Hindlimb muscle (tissue), 1 donor: ENCODE measurements at regions not wholly inside any gene's neighbourhood (a gene's known extent, or its start where the extent isn't known, plus 50 kb on each side); places are given as distances from the start of the nearest gene placed in this dataset.
"Not testable (repeated sequence)": the region's sequence is repeated elsewhere in the genome, so short reads cannot be mapped to it uniquely, and the experiment has no call there.

Source experiments
- DNase-seq: peaks from one replicate; pipeline ENCODE4 v3.0.0-alpha.2; 2013

DNA sequence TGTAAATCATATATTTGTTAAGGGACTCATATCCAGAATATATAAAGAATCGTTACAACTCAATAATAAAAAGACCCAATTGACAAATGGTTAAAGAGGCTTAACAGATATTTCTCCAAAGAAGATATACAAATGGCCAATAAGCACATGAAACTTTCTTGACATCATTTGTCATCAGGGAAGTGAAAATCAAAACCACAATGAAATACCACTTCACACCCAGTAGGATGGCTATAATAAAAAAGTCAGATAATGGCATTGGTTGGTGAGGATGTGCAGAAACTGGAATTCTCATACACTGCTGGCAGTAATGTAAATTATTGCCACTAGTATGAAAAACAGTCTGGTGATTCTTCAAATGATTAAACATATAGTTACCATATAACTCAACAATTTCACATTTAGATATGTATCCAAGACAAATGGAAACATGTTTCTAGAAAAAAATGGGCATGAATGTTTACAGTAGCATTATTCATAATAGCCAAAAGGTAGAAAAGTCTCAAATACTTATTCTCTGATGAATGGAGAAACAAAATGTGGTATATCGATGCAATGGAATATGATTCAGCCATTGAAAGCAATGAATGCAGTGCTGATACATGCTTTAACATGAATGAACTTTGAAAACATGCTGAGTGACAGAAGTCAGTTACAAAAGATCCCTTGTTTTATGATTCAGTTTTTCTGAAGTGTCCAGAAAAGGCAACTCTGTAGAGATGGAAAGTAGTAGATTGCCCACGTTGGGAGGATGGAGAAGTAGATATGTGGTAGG, 304.6 kb upstream of the ZEB2 start:
- no peak for DNase-seq

DNA sequence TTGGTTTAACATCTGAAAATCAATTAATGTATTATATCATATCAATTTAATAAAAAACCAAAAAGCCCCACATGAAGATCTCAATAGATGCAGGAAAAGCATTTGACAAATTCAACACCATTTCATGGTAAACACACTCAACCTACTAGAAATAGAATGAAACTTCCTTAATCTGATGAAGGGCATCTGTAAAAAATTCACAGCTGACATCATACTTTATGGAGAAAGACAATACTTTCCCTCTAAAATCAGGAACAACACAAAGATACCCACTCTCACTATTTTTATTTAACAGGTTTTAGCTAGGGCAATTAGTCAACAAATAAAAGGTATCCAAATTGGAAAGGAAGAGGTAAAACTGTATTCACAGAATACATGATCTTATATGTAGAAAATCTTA, 303.0 kb upstream of the ZEB2 start:
- DNase-seq = no peak

DNA sequence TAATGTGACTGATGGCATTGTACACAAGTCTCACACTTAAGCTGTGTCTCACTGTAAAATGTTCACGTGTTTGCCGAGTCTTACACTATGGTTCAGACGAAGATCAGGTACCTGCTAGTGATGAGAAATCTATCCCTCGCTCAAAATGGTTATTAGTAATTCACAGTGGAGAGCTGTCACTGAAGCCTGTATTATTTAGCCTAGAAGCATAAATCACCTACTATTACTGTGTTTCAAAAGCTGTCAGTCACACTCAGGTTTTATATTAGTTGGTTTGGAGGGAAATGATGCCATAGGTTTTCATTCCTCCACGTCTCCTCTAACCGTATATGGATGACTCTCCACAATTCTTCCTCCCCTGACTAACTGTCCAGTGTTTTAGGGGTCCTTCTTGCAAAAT, 292.4 kb upstream of the ZEB2 start:
- DNase-seq = no peak

DNA sequence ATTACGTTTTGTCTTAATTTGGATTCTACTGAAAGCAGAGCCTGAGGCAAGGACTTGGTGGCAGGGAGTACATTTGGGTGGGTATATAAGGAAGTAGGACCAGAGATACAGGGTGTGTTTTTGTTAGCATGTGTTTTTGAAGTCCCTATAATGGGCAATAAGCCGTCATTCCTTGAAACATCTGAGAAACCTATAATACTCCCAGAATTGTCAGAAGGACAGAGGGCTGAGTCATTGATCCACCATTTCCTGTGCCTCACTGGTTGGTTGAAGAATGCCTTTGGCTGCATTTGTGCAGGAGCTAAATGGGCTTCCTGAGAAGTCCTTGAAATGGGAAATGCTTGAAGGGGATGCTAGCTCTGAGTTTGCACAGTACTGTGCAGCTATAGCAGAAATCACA, 281.8 kb upstream of the ZEB2 start:
- DNase-seq = no peak

DNA sequence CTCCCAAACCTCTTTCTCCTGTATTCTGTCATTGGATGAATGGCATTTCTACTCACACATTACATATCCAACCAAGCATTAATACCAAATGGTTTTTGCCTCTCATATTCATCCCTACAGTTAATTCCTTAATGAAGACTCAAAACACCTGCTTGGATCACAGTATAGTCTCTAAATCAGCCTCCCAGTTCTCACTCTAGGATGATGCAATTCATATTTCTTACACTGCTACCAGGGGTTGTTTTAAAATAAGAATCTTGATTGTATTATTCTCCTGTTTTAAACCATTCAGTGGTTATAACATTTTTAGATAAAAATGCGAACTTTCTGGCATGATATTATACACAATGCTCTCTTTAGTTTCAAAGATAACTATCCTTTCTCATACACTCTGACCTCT, 281.4 kb upstream of the ZEB2 start:
- no peak for DNase-seq

DNA sequence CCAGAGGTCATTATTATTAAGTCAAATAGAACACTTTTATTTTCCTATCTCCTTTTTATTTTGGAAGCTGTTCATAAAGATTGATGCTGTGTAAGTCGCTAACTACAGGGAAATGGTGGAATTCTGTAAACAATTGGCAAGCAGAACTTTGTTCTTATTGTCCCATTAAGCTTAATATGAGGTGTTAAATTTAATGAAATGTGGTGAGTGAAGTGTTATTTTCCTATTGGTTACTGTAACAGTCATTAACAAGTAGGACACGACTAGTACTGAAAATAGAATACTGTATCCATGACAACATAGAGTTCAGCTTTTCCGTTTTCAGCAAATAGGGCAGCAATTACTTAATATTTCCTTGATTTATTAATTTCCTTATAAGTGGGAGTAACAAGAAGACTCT, 279.1 kb upstream of the ZEB2 start:
- no peak for DNase-seq

DNA sequence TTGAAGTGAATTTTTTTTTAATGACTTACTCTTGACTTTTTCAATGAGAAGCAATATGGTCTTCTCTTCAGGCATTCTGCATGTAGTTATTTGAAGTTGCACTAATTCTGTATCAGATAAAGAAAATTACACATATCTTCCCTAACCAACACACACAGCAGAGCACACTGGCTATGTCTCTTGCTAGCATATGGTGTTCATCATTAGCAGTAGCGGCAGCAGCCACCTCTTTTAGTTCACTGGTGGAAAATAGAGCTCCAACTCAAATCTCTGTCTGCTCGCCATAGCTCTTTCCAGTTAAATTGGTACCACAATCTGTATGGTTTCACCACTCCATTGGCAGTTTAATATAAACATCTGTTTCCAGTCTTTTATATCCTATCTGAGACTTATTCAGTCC, 278.1 kb upstream of the ZEB2 start:
- no peak for DNase-seq

DNA sequence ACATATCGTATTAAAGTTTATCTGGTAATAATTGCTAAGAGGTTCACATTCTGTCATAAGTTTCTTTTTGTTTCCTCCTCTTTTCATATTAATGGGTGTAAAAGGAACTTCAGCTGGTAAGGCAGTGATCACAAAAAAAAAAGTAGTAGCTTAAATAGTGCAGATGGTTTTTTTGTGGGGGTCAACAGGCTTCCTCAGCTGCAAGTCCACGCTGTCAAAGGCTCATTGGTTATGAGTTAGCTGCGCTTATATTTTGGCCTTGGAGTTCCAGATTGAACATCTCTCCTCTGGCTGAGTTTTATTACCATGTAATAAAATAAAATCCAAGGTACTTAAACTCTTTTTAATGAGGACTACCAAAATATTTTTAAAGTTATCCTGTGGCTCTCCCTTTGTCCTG, 277.0 kb upstream of the ZEB2 start:
- DNase-seq = no peak

DNA sequence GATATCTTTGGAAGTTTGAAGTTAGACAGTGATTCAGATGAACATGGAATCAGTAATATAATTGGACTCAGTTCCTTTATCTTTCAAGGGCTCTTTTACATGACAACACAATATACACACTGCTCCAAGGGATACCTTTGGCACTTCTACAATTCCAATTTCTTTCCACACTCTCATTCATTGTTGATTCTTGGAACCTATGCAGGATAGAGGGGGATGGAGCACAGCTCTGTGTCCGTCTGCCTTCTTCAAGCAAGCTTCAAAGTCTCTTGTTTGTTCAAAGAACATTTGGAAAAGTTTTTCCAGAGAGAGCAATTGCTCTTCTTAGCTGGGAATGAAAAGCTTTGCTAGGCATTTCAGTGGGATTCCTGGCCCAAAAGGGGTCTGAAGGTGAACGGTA, 276.2 kb upstream of the ZEB2 start:
- DNase-seq = peak; percentile 15

DNA sequence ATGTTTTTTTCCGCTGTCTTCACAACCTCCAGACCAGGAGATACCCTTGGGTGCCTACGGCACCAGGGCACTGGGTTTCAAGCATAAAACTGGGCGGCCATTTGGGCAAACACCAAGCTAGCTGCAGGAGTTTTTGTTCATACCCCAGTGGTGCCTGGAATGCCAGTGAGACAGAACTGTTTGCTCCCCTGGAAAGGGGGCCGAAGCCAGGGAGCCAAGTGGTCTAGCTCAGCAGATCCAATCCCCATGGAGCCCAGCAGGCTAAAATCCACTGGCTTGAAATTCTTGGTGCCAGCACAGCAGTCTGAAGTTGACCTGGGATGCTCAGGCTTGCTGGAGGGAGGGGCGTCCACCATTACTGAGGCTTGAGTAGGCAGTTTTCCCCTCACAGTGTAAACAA, 265.3 kb upstream of the ZEB2 start:
- DNase-seq = no peak

DNA sequence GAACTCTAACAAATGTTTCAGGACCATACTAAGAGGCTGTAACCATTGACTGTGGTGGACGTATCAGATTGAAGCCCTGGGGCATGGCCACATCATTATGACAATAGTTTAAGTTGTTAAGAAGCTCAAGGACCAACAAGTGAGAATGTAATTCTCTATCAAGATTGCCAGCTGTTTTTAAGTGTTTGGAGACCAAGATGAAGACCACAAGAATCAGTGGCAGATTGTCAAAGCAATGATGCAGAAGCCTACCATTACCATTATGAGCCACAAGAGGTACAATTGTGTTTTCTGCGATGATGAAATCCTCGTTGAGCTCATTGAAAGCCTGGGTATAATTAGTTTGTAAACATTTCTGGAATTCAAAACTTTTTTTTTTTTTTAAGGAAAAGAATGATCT, 261.1 kb upstream of the ZEB2 start:
- no peak for DNase-seq

DNA sequence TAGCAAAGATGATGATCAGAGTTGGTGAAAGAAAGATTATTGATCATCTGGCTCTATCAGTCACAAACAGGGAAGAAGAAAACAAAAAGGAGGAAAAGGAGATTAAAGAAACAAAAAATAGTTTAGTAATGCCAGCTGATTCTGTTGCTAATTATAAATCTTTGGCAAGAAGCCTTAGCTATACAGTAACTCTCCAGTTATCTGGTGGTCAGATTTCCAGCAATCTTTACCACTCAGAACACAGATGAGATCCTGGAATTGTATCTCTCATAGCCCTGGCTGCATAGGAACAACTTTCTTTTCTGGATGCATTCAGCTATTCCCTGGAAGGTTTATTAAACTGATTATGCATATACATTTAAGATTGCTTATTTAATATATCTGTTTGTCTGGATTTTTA, 256.8 kb upstream of the ZEB2 start:
- no peak for DNase-seq

DNA sequence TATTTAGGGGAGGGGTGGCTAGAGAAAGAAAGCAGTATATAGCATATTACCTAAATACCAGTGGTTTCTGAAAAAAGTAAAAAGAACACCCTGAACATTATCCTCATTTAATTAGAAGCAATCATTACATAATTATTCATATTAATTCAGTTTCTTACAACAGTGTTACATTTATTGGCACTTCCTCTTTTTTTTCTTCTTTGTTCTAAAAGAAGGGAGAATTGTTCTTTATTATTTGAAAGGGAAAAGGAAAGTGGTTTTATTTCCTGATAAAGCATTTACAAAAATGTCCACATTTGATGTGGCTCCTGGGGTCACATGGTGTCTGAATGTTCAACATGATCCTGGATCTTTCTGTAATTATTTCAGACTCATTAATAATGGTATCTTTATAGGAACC, 254.9 kb upstream of the ZEB2 start:
- no peak for DNase-seq

DNA sequence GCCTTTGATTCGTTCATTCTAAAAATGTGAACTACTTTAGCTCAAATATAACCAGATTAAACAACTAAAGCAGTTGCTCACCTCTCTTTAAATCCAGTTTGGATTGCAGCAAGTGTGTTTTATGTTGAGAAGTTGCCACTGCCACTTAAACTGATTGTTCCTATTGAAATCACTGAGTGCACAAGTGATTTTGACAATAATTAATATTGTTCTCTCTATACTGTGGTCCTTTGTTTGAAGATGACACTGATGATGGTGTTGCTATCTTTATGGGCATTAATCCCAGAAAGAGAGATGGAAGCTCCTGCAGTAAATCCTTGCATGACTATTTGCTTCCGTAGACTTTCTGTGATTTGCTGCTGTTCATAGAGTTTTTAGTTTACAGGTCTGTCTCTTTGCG, 251.4 kb upstream of the ZEB2 start:
- DNase-seq = no peak

DNA sequence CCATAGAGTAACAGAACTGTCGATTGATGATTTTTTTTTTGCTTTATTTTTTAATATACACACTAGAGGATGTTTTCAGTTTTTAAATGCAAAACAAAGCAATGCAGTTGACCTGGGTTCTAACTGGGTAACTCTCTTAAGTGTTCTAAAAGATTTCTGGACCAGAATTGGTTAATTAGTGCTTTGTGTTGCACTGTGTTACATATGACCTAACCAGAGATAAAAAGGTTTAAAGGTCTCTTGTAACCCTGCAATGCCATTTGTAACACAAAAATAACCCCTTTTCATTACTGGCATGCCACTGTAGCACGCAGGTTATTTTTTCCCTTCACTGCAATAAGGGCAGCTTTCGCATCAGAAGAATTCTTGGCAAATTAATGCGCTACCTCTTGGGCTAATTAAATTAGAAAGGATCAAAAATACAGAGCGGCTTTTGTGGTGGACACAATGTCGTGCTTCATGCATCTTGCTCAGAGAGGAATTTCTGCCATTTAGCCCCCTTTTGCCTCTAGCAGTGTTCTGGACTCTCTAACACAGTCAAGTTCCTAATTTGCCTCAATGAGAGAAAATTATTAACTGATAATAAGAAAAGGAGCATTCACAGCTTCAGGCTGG, 250.8 kb upstream of the ZEB2 start:
- no peak for DNase-seq

DNA sequence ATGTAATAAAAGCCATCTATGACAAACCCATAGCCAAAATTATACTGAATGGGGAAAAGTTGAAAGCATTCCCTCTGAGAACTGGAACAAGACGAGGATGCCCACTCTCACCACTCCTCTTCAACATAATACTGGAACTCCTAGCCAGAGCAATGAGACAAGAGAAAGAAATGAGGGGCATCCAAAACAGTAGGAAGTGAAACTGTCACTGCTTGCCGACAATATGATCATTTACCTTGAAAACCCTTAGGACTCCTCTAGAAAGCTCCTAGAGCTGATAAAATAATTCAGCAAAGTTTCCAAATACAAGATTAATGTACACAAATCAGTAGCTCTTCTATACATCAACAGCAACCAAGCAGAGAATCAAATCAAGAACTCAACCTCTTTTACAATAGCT, 241.0 kb upstream of the ZEB2 start:
- not testable (repeated sequence) for DNase-seq

DNA sequence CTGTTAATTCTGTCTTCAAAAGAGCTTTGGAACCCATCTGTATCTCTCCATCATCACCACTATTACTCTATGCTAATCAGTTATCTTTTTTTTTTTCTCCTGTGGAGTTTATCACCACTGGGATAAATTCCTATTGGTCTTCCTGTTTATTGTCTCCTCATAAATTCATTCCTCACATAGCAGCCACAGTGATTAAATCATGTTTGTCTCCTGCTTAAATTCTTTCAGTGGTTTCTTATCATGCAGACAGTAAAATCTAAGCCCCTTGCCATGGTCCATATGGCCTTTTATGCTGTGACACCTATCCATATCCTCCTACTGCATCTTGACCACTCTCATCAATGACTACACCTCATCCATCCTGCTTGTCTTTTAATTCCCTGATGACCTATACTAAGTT, 239.8 kb upstream of the ZEB2 start:
- DNase-seq = no peak

DNA sequence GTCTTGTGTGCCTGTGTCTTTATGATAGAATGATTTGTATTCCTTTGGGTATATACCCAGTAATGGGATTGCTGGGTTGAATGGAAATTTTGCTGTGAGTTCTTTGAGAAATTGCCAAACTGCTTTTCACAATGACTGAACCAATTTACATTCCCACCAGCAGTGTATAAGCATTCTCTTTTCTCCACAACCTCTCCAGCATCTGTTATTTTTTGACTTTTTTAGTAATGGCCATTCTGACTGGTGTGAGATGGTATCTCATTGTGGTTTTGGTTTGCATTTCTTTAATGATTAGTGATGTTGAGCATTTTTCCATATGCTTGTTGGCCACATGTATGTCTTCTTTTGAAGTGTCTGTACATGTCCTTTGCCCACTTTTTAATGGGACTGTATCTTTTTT, 238.3 kb upstream of the ZEB2 start:
- DNase-seq = not testable (repeated sequence)

DNA sequence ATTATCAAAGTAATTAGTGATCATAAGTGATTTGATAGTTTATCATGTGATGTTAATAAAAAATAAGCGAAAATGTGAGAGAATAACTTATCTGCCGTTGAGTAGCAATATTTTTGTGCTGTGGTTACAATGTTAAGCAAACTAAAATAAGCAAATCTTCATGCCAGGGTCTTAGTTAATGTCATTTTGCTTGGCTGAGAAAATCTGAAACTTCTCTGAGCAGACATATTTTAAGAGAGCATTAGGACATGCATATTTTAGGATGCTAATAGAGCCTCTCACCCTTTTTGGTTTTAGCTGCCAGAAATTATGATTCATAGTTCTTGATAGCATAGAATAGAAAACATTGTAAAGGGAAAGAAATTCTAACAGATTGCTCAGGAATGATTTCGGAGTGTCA, 233.5 kb upstream of the ZEB2 start:
- DNase-seq = no peak

DNA sequence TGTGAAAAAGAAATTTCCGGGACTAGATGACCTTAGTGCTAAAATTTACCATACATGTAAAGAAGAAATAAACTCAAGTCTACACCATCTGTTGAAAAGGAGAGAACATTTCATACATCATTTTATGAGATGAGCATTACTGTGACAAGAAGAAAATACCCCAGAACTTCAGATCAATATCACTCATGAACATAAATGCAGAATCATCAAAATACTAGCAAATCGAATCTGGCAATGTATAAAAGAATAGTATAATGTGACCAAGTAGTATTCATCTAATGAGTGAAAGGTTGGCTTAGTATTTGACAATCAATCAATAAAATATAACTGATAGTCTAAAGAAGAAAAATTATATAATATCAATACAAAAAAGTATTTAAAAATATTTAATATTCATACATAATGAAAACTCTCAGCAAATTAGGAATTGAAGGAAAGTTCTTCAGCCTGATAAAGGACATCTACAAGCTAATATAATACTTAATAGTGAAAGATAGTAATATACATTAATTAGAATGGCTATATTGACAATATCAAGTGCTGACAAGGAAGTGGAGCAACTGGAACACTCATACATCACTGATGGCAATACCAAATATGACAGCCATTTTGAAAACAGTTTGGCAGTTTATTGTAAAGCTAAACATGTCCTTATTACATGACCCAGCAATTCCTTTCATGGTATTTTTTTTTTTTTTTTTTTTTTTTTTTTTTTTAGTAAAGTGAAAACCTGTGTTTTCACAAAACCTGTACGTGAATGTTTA, 231.4 kb upstream of the ZEB2 start:
- no peak for DNase-seq

DNA sequence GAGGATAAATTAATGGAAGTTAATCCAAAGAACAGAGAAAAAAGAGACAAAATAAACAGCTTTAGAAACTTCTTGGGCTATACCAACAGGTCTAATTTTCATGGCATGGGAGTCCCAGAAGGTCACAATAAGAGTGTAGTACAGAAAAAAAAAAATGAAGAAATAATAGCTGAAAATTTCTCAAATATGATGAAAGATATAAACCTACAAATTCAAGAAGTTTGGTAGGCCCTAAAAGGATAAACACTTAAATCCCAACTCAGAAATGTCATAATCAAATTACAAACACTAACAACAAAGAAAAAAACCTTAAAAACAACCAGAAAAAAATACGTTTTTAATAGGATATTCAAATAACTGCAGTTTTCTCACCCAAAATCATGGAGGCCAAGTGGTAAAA, 229.3 kb upstream of the ZEB2 start:
- DNase-seq = no peak

DNA sequence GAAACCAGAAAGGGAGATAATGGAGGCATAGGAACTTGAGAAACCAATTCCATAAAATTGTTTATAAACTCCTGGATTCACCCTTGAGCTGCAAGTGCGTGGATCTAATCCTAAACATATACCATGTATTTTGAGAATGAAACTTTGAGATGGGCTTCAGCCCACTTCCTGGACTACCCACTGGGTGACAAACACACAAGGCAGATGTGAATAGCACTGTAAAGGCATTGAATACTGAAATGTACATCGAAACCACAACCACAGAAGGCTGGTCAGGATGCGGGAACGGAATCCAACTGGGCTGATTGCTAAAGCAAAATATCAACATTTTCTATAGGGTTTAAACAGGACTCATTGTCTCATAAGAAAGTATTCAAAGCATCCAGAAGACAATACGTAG, 228.5 kb upstream of the ZEB2 start:
- DNase-seq = no peak

DNA sequence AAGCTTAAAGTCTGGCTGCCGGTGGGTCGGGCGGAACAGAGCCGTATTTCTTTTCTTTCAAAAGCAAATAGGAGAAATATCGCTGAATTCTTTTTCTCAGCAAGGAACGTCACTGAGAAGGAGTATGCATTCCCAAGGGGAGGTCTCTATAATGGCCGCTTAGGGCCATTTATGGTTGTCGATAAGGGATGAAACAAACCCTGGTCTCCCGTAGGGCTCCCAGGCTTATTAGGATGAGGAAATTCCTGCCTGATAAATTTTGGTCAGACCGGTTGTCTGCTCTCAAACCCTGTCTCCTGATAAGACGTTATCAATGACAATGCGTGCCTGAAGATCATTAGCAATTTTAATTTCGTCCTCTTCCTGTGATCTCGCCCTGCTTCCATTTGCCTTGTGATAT, 227.7 kb upstream of the ZEB2 start:
- no peak for DNase-seq

DNA sequence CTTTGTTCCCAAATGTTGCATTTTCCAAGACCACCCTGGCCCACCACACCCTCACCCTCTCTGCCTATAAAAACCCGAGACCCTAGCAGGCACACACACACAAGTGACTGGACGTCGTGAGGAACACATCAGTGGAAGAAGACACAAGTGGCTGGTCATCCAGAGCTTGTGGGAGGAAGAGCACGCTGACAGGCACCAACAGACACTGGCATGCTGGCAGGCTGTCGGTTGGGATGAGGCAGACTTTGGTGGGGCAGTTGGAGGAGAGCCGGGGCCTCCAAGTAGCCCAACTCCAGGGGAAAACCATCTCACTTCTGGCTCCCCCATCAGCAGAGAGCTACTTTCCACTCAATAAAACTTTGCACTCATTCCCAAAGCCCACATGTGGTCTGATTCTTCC, 225.5 kb upstream of the ZEB2 start:
- no peak for DNase-seq
